GM18858 (cell line): ENCODE measurements at regions not wholly inside any gene's neighbourhood (a gene's known extent, or its start where the extent isn't known, plus 50 kb on each side); places are given as distances from the start of the nearest gene placed in this dataset.
"Not testable (repeated sequence)": the region's sequence is repeated elsewhere in the genome, so short reads cannot be mapped to it uniquely, and the experiment has no call there.

Experiments
- ATAC-seq: cut with Tn5 transposase; IDR thresholded peaks from one replicate; pipeline ENCODE4 v1.9.1; 2021; ENCODE audit not compliant: unreplicated experiment

- ATAC-seq: no peak
Measured at GRCh38 chr13:47707414-47707813, 293.7 kb downstream of the SUCLA2 start.

DNA sequence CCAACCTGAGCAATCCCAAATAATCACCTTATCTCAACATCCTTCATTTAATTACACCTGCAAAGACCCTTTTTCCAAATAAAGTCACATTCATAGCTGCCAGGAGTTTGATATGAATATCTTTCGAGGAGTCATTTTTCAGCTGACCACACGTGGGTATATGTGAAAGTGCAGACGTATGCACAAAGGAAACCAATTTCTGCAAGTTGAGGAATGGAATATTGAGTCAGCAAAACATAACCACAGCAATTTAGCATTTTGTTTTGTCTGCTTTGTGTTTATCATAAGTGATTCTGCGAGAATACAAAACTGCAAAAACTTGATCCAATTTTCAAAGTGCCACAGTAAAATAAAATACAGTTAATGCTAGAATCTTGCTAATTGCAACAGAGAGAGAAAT is 295.9 kb downstream of the SUCLA2 start:
- no peak for ATAC-seq

DNA sequence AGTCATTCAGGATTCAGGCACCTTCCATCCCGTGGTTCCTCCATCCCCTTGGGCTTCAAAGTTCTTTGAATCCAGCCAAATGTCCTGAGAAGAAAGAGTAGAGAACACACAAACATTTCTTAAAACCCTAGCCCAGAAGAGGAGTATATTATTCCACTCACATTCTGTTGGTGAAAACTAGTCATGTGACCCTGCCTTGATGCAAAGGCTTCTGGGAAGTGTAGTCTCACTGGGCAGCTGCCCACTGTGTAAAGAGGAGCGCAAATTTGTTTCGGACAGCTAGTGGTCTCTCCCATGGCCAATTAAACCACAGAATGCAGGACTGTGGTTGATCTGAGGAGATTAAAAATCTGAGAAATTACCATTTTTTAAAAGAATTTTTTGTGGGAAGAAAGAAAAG is 304.4 kb downstream of the SUCLA2 start:
- ATAC-seq: no peak

- no peak for ATAC-seq
Measured at GRCh38 chr13:47687577-47687976, 313.5 kb downstream of the SUCLA2 start.

- ATAC-seq: not testable (repeated sequence)
Measured at GRCh38 chr13:47685156-47685555, 315.9 kb downstream of the SUCLA2 start.

DNA sequence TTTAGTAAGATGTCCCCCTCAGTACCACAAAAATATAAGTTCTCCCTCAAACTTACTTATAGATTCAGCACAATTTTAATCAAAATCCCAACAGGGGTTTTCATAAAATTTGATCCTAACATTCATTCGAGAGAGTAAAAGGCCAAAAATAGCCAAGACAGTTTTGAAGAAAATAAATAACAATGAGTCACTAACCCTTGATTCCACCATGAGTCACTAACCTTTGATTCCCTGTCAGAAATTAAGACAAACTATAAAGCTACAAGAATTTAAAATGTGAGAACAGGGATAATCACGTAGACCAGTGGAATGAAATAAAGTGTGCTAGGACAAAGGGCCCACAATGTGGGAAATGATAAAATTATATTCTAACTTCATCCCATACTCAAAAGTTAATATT is 320.3 kb downstream of the SUCLA2 start:
- no peak for ATAC-seq

GRCh38 chr13:47679401-47679800 is 321.7 kb downstream of the SUCLA2 start:
- ATAC-seq: no peak

DNA sequence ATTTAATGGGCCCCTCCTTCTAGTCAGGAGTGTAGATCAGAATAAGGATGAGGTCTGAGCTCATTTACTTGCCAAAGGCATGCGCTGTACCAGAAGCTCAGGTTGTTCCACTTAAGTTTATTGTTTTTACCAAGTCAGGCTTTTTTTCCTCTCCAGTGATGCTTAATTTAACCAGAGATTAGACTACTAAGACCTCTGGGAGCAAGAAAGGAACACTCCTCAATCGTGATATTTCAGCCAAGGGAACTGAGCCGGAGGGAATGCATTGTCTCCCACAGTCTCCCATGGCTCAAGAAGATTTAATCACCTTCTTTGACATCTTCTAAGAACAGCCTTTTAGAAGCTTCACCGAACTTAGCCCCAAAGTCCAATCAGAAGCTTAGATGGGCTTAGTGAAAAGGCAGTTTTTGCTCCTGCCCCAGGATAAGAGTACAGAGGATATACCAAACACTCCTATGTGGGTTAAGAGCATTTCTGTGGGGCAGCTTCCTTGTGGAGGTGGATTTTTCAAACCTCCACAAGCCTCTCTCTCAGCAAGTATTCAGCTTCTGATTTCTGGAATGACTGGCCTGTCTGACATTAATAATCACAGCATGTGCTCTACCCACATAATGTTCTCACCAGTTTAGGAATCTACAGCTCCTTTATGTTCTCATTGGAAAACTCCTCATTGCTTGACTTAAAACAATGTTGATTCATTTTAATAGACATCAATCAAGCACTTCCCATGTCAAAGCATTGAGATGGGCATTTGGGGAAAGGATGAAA is 322.7 kb downstream of the SUCLA2 start:
- no peak for ATAC-seq

DNA sequence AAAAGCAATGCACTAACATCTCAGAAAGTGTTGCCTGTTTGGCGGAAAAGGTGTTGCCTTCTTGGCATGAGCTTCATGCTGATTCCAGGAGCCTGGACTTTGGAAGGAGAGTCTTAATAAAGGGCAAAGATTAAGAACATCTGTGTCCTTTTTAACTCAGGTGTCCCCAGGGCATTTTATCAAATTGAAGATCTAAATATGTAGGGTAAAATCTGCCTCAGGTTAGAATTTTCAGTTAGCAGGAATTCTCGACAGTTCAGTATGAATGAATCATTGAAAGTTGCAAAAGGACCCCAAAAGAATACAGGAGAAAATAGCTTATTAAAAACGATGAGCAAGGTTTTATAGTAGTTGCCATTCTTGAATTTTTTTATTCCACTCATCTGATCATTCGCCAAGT is 325.2 kb downstream of the SUCLA2 start:
- no peak for ATAC-seq

DNA sequence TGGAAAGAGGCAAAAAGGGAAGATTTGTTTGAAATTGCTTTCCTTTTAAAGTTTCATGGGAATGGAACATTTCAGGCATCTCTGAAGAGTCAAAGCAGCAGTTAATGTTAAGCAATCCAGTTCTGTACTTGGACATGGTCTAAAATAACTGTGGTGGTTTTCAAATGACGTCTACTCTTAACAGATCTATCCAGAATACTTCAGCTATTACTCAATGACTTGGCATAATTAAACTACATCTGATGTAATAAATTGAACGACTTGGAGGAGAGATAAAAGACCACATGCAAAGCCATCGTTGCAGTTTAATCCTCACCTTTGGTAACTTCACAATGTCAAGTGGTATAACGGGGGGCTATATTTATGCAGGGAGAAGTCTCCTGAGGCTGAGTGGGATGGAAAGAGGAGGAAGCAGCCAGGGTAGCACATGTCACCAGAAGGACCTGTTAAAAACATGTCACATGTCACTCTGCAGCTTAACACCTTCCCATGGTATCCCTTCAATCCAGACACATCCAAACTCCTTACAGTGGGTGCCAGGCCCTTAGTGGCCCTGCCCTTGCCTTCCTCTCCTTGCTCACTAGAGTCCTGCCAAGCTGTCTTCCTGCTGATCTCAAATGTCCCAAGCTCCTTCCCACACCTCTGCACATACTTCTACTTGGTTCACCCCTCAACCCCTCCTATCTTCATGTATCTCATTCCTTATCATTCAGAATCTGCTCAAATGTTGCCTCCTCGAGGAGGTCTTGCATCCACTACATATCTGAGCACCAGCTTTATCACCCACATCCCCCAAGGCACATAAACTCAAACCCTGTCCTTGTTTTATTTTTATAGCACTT is 327.8 kb downstream of the SUCLA2 start:
- no peak for ATAC-seq

GRCh38 chr13:47672245-47673008 is 328.6 kb downstream of the SUCLA2 start:
- ATAC-seq: no peak

DNA sequence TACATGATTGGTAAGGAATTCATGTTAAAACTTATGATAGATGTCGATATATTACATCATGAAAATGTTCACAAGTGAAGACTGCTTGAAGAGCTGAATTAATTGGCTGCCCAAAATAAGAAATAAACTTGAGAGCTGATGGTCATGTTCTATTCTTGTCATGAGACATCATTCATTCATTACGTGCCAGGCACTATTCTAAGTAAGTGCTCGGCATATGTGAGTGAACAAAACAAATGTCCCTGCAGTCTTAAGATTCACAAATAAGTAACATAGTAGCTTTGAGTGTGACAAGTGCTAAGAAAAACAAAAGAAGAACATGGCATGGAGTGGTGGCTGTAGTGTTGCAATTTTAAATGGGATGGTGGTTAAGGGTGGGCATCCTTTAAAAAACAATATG is 329.3 kb downstream of the SUCLA2 start:
- no peak for ATAC-seq

- ATAC-seq: no peak
Measured at GRCh38 chr13:47665043-47665442, 336.0 kb downstream of the SUCLA2 start.

GRCh38 chr13:47661076-47661475 is 340.0 kb downstream of the SUCLA2 start:
- ATAC-seq: no peak

DNA sequence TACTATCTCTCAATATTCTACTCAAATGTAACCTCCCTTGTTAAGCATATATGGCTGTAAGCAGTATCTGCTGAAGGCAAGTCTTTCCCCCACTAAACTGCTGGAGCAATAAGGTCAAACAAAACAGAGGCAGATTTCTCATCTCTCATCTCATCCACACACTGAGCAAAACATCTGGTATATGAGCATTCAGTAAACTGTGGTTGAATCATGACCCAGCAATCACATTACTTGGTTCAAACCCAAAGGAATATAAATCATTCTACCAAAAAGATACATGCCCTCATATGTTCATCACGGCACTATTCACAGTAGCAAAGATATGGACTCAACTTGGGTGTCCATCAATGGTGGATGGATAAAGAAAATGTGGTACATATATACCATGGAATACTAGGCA is 344.4 kb downstream of the SUCLA2 start:
- ATAC-seq: no peak

- no peak for ATAC-seq
Measured at GRCh38 chr13:47650209-47650608, 350.9 kb downstream of the SUCLA2 start.

GRCh38 chr13:47647001-47647400 is 354.1 kb downstream of the SUCLA2 start:
- ATAC-seq: no peak

- ATAC-seq: no peak
Measured at GRCh38 chr13:47646298-47646697, 354.8 kb downstream of the SUCLA2 start.

DNA sequence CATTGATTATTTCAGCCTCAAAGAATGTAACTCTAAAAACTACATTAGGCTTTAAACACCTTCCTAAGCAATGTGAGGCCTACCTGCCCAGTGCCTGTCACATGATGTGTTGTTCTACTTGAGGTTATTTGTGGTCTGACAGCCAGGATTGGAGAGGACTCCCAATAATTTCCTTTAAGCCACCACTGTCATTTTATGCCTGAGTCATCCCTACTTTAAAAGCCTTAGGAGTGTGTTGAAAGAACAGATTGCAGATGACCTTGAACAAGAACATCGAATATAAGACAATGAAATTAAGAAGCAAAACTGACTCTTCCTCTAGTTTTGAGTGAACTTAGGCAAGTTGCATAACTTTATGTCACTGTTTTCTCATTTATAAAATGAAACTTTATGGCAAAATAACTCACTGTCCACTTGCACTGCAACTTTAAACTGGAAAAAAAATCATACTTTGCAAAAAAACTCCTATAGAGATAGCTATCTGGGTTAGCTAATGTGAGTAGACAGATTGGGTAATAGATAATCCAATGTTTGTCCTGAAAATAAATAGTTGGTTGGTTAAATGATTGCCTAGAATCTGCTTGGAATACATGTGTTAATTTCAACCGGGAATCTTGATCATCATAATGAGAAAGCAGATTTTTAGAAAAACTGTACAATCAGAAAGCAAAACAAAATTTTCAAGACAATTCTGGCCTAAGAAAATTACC is 361.2 kb downstream of the SUCLA2 start:
- ATAC-seq: no peak

DNA sequence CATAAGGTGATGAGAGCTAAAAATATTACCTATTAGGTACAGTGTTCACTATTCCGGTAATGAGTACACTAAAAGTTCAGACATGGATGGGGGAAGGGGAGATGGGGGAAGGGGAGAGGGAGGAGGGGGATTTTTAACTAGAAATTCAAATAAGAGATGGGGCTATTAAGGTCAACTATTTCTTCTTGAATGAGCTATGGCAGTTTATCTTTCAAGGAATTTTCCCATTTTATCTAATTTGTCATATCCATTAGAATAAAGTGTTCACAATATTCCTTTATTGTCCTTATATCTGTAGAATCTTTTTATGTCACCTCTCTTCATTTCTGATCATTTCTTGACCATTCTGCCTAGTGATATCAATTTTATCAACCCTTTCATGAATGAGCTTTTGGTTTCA is 362.4 kb downstream of the SUCLA2 start:
- no peak for ATAC-seq

DNA sequence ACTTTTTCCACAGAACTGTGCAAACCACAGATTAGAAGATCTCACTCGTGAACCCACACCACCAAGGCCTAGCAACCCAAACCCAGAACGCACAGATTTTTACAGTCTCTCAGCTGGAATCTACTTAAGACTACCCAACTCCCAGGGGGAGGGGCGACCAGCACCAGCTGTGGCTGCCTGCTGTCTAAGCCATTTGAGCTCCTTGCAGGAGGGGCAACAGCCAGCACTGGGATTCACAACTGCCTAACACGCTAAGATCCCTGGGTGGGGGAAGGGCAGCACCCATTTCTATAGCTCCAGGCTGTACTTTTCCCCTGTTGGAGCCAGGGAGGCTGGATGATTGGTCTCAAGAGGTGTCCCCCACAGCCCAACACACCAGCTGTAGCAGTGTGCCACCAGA is 368.8 kb downstream of the SUCLA2 start:
- no peak for ATAC-seq
